CD4-positive, alpha-beta T cell (primary cell): ENCODE measurements at regions not wholly inside any gene's neighbourhood (a gene's known extent, or its start where the extent isn't known, plus 50 kb on each side); places are given as distances from the start of the nearest gene placed in this dataset.

Source experiments
- ATAC-seq: fragments of 200-7000 bp; cut with Tn5 transposase; one replicate; pipeline ENCODE4 v1.10.0; 2022; ENCODE audit warnings: mild to moderate bottlenecking; ENCODE audit not compliant: poor library complexity
- CTCF ChIA-PET: fragments of 350-600 bp; sonication (Branson Sonifier 250); formaldehyde crosslinking; loops from one replicate; lab custom pipeline; 2021; ENCODE audit warnings: antibody characterized with exemption, inconsistent platforms; lab: Charles Lee
- POLR2A ChIA-PET: fragments of 350-600 bp; sonication (Branson Sonifier 250); formaldehyde crosslinking; loops from one replicate; lab custom pipeline; 2021; ENCODE audit warnings: antibody characterized with exemption, inconsistent platforms; lab: Charles Lee
- DNase-seq, 14 experiments: peaks; one replicate each; pipeline ENCODE4 v3.0.0-alpha.2; 2013 to 2020; ENCODE audit warnings: mixed read lengths in 2 of 14
- H3K27ac ChIP-seq, 2 donors: one replicate each; pipeline versions ENCODE4 v1.5.1 to v1.7.0; 2013; ENCODE audit warnings: low read length in 2 of 2, low read depth in 1 of 2, mild to moderate bottlenecking in 1 of 2
- H3K27me3 ChIP-seq, 2 experiments: 1 replicate in 1 of 2; 2 replicates in 1 of 2; pipeline versions ENCODE4 v1.6.1 to v1.7.0; 2013; ENCODE audit warnings: low read length in 2 of 2, control low read depth in 1 of 2, mild to moderate bottlenecking in 1 of 2, moderate library complexity in 1 of 2; ENCODE audit not compliant: insufficient read depth in 2 of 2, control insufficient read depth in 1 of 2
- H3K36me3 ChIP-seq: one replicate; pipeline ENCODE4 v1.6.1; 2013; ENCODE audit warnings: low read length, control low read depth; ENCODE audit not compliant: insufficient read depth
- H3K4me1 ChIP-seq: one replicate; pipeline ENCODE4 v1.6.1; 2013; ENCODE audit warnings: low read length, control low read depth; ENCODE audit not compliant: insufficient read depth
- H3K4me3 ChIP-seq: one replicate; pipeline ENCODE4 v1.5.1; 2013; ENCODE audit warnings: mild to moderate bottlenecking, low read length, moderate library complexity
- H3K9me3 ChIP-seq, 2 experiments: 1 replicate in 1 of 2; 2 replicates in 1 of 2; pipeline versions ENCODE4 v1.6.1 to v1.7.0; 2013; ENCODE audit warnings: low read length in 2 of 2, mild to moderate bottlenecking in 2 of 2, control low read depth in 1 of 2, moderate library complexity in 1 of 2; ENCODE audit not compliant: control insufficient read depth in 1 of 2, insufficient read depth in 1 of 2
- H3K27ac Mint-ChIP-seq: one replicate; pipeline ENCODE4 v1.8.0; 2020; ENCODE audit warnings: mixed read lengths
- H3K27me3 Mint-ChIP-seq: one replicate; pipeline ENCODE4 v1.8.0; 2021; ENCODE audit warnings: mixed read lengths
- H3K36me3 Mint-ChIP-seq: one replicate; pipeline ENCODE4 v1.8.0; 2021; ENCODE audit warnings: low read depth, mixed read lengths
- H3K4me1 Mint-ChIP-seq: one replicate; pipeline ENCODE4 v1.8.0; 2021; ENCODE audit warnings: low read depth, mixed read lengths
- H3K4me3 Mint-ChIP-seq: one replicate; pipeline ENCODE4 v1.8.0; 2020; ENCODE audit warnings: mild to moderate bottlenecking, mixed read lengths
- H3K9me3 Mint-ChIP-seq: one replicate; pipeline ENCODE4 v1.8.0; 2020; ENCODE audit warnings: mixed read lengths
- CTCF ChIP-seq: fragments of 200-600 bp; IDR thresholded peaks from one replicate; pipeline ENCODE4 v1.8.0; 2022; ENCODE audit warnings: antibody characterized with exemption, mild to moderate bottlenecking
- intact Hi-C, 2 experiments: fragments of 100-400 bp; cut with DNase I in 1 of 2; cut with micrococcal nuclease in 1 of 2; formaldehyde crosslinking; loops; one replicate each; pipeline versions ENCODE4 v1.15.1 to v1.9.0; 2023 to 2025; cut with DNase I, micrococcal nuclease

DNA sequence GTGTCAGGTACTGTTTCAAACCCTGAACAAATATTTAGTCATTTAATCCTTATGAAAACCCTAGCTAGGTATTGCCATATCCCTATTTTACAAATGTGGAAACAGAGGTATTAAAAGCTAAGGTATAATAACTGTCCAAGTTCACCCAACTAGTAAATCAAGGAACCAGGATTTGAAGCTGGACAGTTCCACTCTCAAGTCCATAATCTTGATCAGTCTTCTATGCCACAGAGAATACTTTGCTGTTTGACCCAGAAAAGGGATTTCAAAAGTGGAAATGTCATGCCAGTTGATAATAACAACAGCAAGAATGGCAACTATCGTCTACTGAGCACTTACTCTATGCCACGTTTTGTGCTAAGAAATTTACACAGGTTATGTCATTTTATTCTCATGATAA lies 90.4 kb upstream of the KIT start:
- H3K36me3 ChIP-seq: no peaks in the 10 kb centered on the region
- Mint-ChIP-seq H3K4me3 (no peak overlapping the region), H3K9me3 (no peaks in the 10 kb centered on the region), H3K36me3 (no peaks in the 10 kb centered on the region), H3K4me1 (peaks cover 5% of the 10 kb centered on the region), H3K27ac (no peak overlapping the region), H3K27me3 (no peaks in the 10 kb centered on the region)
- no peak for ATAC-seq
- ChIA-PET CTCF (no interaction called here), POLR2A (no interaction called here)
- H3K27ac ChIP-seq: no peak overlapping the region
- peaks cover 3% of the 10 kb centered on the region for H3K4me1 ChIP-seq
- H3K27me3 ChIP-seq: no peaks in the 10 kb centered on the region
- intact Hi-C loops: no loop called here
- no peaks in the 10 kb centered on the region for H3K9me3 ChIP-seq
- no peak for DNase-seq
- no peak for TF ChIP-seq CTCF
- no peak overlapping the region for H3K4me3 ChIP-seq

DNA sequence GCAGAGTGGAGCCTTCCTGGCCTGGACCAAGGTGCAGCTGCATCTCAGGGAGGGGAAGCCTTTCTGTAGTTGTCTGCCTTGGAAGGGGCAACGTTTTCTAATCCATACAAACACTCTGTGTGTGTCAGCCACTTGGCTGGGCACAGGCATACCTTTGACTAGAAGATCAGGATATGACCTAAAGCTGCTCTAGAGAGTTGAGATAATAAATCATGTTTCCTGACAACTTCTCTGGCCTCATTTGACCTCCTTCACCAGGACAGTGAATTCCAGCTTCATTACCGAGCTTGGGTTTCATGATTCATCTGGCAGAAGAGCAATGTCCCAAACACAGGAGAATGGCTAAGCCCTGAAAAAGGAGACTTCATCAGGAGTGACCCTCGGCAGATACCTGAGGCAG lies 89.6 kb upstream of the KIT start:
- Histone ChIP-seq H3K27ac (no peak overlapping the region), H3K4me3 (no peak overlapping the region), H3K27me3 (no peaks in the 10 kb centered on the region), H3K9me3 (no peaks in the 10 kb centered on the region), H3K36me3 (no peaks in the 10 kb centered on the region), H3K4me1 (peaks cover 3% of the 10 kb centered on the region)
- intact Hi-C loops: no loop called here
- DNase-seq (no peak), ATAC-seq (no peak)
- Mint-ChIP-seq H3K27ac (no peak overlapping the region), H3K4me1 (peaks cover 5% of the 10 kb centered on the region), H3K9me3 (no peaks in the 10 kb centered on the region), H3K27me3 (no peaks in the 10 kb centered on the region), H3K4me3 (no peak overlapping the region), H3K36me3 (no peaks in the 10 kb centered on the region)
- TF ChIP-seq CTCF: no peak
- POLR2A ChIA-PET: no interaction called here
- CTCF ChIA-PET: no interaction called here

DNA sequence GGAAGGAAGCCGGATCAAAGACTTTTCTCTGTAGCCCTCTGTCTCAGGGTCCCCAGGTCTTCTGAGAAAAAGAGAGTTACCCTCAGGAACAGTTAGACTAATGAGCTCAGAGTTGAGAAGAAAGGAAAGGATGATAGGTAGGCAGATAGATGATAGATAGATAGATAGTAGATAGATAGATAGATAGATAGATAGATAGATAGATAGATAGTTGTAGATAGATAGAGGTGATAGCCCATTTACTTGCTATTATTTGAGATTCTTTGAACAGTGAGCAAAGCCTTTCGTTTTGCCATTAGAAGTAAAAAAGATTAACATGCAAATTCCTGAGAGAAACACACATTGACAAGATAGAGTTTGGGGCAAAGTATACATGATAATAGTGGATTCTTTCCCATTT lies 86.9 kb upstream of the KIT start:
- H3K4me3 ChIP-seq: no peak overlapping the region
- Mint-ChIP-seq H3K36me3 (no peaks in the 10 kb centered on the region), H3K27ac (no peak overlapping the region), H3K4me1 (peaks cover 5% of the 10 kb centered on the region), H3K27me3 (no peaks in the 10 kb centered on the region), H3K4me3 (no peak overlapping the region), H3K9me3 (no peaks in the 10 kb centered on the region)
- no peaks in the 10 kb centered on the region for H3K36me3 ChIP-seq
- no peaks in the 10 kb centered on the region for H3K27me3 ChIP-seq
- TF ChIP-seq CTCF: no peak
- intact Hi-C loops: no loop called here
- DNase-seq: no peak
- no peaks in the 10 kb centered on the region for H3K9me3 ChIP-seq
- H3K4me1 ChIP-seq: peaks cover 3% of the 10 kb centered on the region
- H3K27ac ChIP-seq: no peak overlapping the region
- no peak for ATAC-seq
- ChIA-PET POLR2A (no interaction called here), CTCF (no interaction called here)
